CD14-positive monocyte (primary cell): ENCODE measurements at regions not wholly inside any gene's neighbourhood (a gene's known extent, or its start where the extent isn't known, plus 50 kb on each side); places are given as distances from the start of the nearest gene placed in this dataset.
A peak's percentile ranks its signal among the peaks of the same experiment; 100 is the strongest.

Experiments
- DNase-seq, 3 donors: peaks; one replicate each; pipeline ENCODE4 v3.0.0-alpha.2; 2011 to 2022
- H2AFZ ChIP-seq: 2 replicates; pipeline ENCODE4 v1.6.0; 2012; ENCODE audit warnings: mild to moderate bottlenecking, low read depth, low read length, inconsistent platforms; ENCODE audit not compliant: insufficient read depth, poor library complexity, severe bottlenecking
- H3K27ac ChIP-seq, 2 donors: 1 replicate in 1 of 2; 2 replicates in 1 of 2; pipeline ENCODE4 v1.5.1; 2012 to 2013; ENCODE audit warnings: low read length in 2 of 2, control low read depth in 1 of 2, inconsistent platforms in 1 of 2, low read depth in 1 of 2, mild to moderate bottlenecking in 1 of 2
- H3K27me3 ChIP-seq, 2 donors: one replicate each; pipeline versions ENCODE4 v1.6.0 to v1.6.1; 2011 to 2013; ENCODE audit warnings: low read length in 2 of 2; ENCODE audit not compliant: control insufficient read depth in 2 of 2, insufficient read depth in 2 of 2
- H3K36me3 ChIP-seq, 2 donors: replicated peaks in 1 of 2; 1 replicate in 1 of 2; 2 replicates in 1 of 2; pipeline versions ENCODE4 v1.5.1 to v1.6.1; 2012 to 2013; ENCODE audit warnings: low read length in 2 of 2, control low read depth in 1 of 2, inconsistent platforms in 1 of 2, mild to moderate bottlenecking in 1 of 2; ENCODE audit not compliant: insufficient read depth in 2 of 2, control insufficient read depth in 1 of 2
- H3K4me1 ChIP-seq, 2 donors: 1 replicate in 1 of 2; 2 replicates in 1 of 2; pipeline versions ENCODE4 v1.5.1 to v1.6.1; 2012 to 2013; ENCODE audit warnings: low read length in 2 of 2, control low read depth in 1 of 2, inconsistent platforms in 1 of 2, mild to moderate bottlenecking in 1 of 2, moderate library complexity in 1 of 2; ENCODE audit not compliant: insufficient read depth in 2 of 2, control insufficient read depth in 1 of 2
- H3K4me2 ChIP-seq: replicated peaks from 2 replicates; pipeline ENCODE3; 2012; ENCODE audit warnings: low read length, moderate library complexity, mild to moderate bottlenecking; ENCODE audit not compliant: poor library complexity, severe bottlenecking; ENCODE audit errors: extremely low read depth
- H3K4me3 ChIP-seq, 3 experiments: fragments of 200-600 bp in 1 of 3; sonication (generic) in 1 of 3; replicated peaks in 1 of 3; 1 replicate in 2 of 3; 2 replicates in 1 of 3; pipeline ENCODE4 v1.5.1; 2011 to 2013; ENCODE audit warnings: low read length in 3 of 3, mild to moderate bottlenecking in 3 of 3, control low read depth in 2 of 3, low read depth in 2 of 3, inconsistent platforms in 1 of 3, moderate library complexity in 1 of 3
- H3K79me2 ChIP-seq: 2 replicates; pipeline ENCODE4 v1.6.0; 2012; ENCODE audit warnings: mild to moderate bottlenecking, control low read depth, inconsistent platforms, low read length, moderate library complexity; ENCODE audit not compliant: insufficient read depth
- H3K9ac ChIP-seq: 2 replicates; pipeline ENCODE4 v1.6.0; 2017; ENCODE audit warnings: low read length, mild to moderate bottlenecking; ENCODE audit not compliant: insufficient read depth, poor library complexity, severe bottlenecking
- H3K9me3 ChIP-seq, 2 donors: replicated peaks in 1 of 2; 1 replicate in 1 of 2; 2 replicates in 1 of 2; pipeline versions ENCODE4 v1.5.1 to v1.6.1; 2012 to 2013; ENCODE audit warnings: low read length in 2 of 2, control low read depth in 1 of 2; ENCODE audit not compliant: control insufficient read depth in 1 of 2, insufficient read depth in 1 of 2
- H4K20me1 ChIP-seq: 2 replicates; pipeline ENCODE4 v1.6.0; 2012; ENCODE audit warnings: mild to moderate bottlenecking, low read length, control low read depth, moderate library complexity; ENCODE audit not compliant: insufficient read depth
- H3K27ac Mint-ChIP-seq, 7 donors: one replicate each; pipeline ENCODE4 v1.8.0; 2020; ENCODE audit warnings: mild to moderate bottlenecking in 7 of 7, mixed read lengths in 7 of 7, moderate library complexity in 6 of 7, inconsistent platforms in 2 of 7
- H3K27me3 Mint-ChIP-seq, 3 donors: one replicate each; pipeline ENCODE4 v1.8.0; 2021 to 2022; ENCODE audit warnings: low read depth in 3 of 3, mild to moderate bottlenecking in 3 of 3, mixed read lengths in 3 of 3, moderate library complexity in 3 of 3, inconsistent platforms in 1 of 3
- H3K36me3 Mint-ChIP-seq, 2 donors: one replicate each; pipeline ENCODE4 v1.8.0; 2020; ENCODE audit warnings: mixed read lengths in 2 of 2, inconsistent platforms in 1 of 2, mild to moderate bottlenecking in 1 of 2
- H3K4me1 Mint-ChIP-seq: one replicate; pipeline ENCODE4 v1.8.0; 2020; ENCODE audit warnings: mild to moderate bottlenecking, mixed read lengths
- H3K4me3 Mint-ChIP-seq, 2 donors: one replicate each; pipeline ENCODE4 v1.8.0; 2020; ENCODE audit warnings: mild to moderate bottlenecking in 2 of 2, mixed read lengths in 2 of 2, moderate library complexity in 1 of 2
- H3K9me3 Mint-ChIP-seq, 7 donors: one replicate each; pipeline ENCODE4 v1.8.0; 2020 to 2022; ENCODE audit warnings: mixed read lengths in 7 of 7, mild to moderate bottlenecking in 6 of 7, moderate library complexity in 6 of 7, inconsistent platforms in 2 of 7
- WGBS: methylation state at CpG from one replicate; pipeline ENCODE4 v1.1.5; 2013; ENCODE audit warnings: missing lambda C conversion rate; ENCODE audit not compliant: insufficient coverage; 5-methylcytosine and 5-hydroxymethylcytosine counted together
- intact Hi-C, 2 donors: fragments of 100-400 bp; cut with micrococcal nuclease; formaldehyde crosslinking; loops; one replicate each; pipeline versions ENCODE4 v1.15.0 to v1.15.1; 2023
- TF ChIP-seq, protein P1 (sequence below): fragments of 200-600 bp; IDR thresholded peaks from one replicate; pipeline ENCODE4 v1.8.0; 2022; ENCODE audit warnings: antibody characterized with exemption, mild to moderate bottlenecking

DNA sequence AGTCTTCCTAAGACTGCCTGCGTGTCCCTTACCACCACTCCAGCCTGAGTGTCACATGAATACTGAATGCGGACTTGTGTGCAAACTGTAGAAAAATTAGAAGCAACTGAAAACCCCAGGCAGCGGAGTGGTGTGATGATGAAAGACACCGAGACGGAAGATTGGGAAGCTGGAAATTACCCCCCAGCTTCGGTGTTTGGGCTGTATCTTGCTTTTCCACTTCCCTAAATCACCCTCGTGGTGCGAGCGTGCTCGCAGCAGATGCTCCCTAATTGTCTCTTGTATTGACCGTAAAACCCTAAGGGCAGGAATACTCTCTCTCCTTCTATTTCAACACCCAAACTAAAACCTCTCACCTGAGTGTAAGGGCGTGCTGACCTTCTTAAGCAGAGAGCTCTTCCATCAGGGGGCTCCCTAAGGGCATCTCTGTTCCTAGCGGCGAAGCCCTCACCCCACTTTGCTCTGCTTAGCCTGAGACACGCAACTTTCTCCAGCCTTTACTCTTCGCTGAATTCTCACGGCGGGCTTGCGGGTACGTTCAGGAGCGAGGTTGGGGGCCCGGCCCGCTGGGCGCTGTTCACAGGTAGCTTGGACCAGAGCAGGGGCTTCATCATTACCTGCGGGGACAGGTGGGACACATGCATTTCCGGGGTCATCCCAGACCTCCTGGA, 62.4 kb downstream of the CRYBB2 start:
- H3K27me3 Mint-ChIP-seq = peaks cover 57 to 73% (median 63%) of the 10 kb centered on the region in 3 donors

DNA sequence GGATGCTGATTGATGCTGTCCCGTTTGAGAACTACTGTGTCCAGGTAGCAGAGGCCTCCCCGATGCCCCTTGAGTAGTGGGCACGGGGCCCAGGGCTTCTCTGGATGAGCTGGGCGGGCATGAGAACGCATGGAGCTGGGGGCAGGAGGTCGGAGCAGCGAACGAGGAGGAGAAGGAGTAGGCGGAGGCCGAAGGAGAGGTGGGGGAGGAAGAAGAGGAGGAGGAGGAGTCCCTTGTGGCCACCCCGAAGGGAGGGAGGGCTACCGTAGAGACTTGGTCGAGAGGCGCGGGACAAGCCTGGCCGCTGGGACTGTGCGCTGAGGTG, 62.9 kb downstream of the CRYBB2 start:
- H3K9me3 Mint-ChIP-seq = peaks cover 0 to 12% (median 3%) of the 10 kb centered on the region in 7 donors
- H3K36me3 Mint-ChIP-seq = peaks cover 0 to 2% of the 10 kb centered on the region in 2 donors
- Histone ChIP-seq H3K4me1 (no peaks in the 10 kb centered on the region), H4K20me1 (no peaks in the 10 kb centered on the region), H3K27me3 (peaks cover 47 to 59% of the 10 kb centered on the region in 2 donors), H2AFZ (no peak overlapping the region), H3K9ac (no peak overlapping the region), H3K27ac (no peak overlapping the region), H3K79me2 (no peaks in the 10 kb centered on the region), H3K9me3 (peaks cover 0 to 13% of the 10 kb centered on the region in 2 donors), H3K4me3 (no peak overlapping the region), H3K36me3 (no peaks in the 10 kb centered on the region), H3K4me2 (no peak overlapping the region)
- H3K4me1 Mint-ChIP-seq = peaks cover 6% of the 10 kb centered on the region
- TF ChIP-seq, protein P1, sequence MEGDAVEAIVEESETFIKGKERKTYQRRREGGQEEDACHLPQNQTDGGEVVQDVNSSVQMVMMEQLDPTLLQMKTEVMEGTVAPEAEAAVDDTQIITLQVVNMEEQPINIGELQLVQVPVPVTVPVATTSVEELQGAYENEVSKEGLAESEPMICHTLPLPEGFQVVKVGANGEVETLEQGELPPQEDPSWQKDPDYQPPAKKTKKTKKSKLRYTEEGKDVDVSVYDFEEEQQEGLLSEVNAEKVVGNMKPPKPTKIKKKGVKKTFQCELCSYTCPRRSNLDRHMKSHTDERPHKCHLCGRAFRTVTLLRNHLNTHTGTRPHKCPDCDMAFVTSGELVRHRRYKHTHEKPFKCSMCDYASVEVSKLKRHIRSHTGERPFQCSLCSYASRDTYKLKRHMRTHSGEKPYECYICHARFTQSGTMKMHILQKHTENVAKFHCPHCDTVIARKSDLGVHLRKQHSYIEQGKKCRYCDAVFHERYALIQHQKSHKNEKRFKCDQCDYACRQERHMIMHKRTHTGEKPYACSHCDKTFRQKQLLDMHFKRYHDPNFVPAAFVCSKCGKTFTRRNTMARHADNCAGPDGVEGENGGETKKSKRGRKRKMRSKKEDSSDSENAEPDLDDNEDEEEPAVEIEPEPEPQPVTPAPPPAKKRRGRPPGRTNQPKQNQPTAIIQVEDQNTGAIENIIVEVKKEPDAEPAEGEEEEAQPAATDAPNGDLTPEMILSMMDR = no peak
- peaks cover 58 to 73% (median 64%) of the 10 kb centered on the region in 3 donors for H3K27me3 Mint-ChIP-seq
- peak overlapping the region in 1 of 2 donors; percentile 72 for H3K4me3 Mint-ChIP-seq
- no peak for DNase-seq
- no peak overlapping the region for H3K27ac Mint-ChIP-seq
- intact Hi-C loops = no loop called here
- WGBS = 1% methylated on average over 17 of the region's 17 CpGs

More for the DNA sequence above, 62.4 kb downstream of the CRYBB2 start:
- Mint-ChIP-seq H3K36me3 (peaks cover 0 to 2% of the 10 kb centered on the region in 2 donors), H3K4me1 (peaks cover 6% of the 10 kb centered on the region), H3K4me3 (peak overlapping the region in 1 of 2 donors; percentile 72), H3K27ac (no peak overlapping the region), H3K9me3 (peaks cover 0 to 12% (median 3%) of the 10 kb centered on the region in 7 donors)
- Histone ChIP-seq H3K4me3 (no peak overlapping the region), H3K9ac (no peak overlapping the region), H3K9me3 (peaks cover 0 to 13% of the 10 kb centered on the region in 2 donors), H3K4me2 (no peak overlapping the region), H3K27ac (no peak overlapping the region), H3K79me2 (no peaks in the 10 kb centered on the region), H2AFZ (no peak overlapping the region), H4K20me1 (no peaks in the 10 kb centered on the region), H3K36me3 (no peaks in the 10 kb centered on the region), H3K4me1 (no peaks in the 10 kb centered on the region), H3K27me3 (peaks cover 47 to 57% of the 10 kb centered on the region in 2 donors)
- peak in 2 of 3 donors; percentile 8 to 34 for DNase-seq
- intact Hi-C loops = no loop called here
- TF ChIP-seq, protein P1 = no peak
- WGBS = 7% methylated on average over 21 of the region's 26 CpGs
